ENCODE measurements at regions not wholly inside any gene's neighbourhood (a gene's known extent, or its start where the extent isn't known, plus 50 kb on each side); places are given as distances from the start of the nearest gene placed in this dataset.

GRCh38 chr14:80313806-80314205, 102.5 kb upstream of the DIO2 start:
- no peak for TF ChIP-seq CTCF (IDR thresholded peaks at IDR 0.05)
- ATAC-seq (no peak), DNase-seq (no peak)
- Histone ChIP-seq H3K27me3 (no peaks in the 10 kb centered on the region), H3K9me3 (peaks cover 0 to 4% (median 0%) of the 10 kb centered on the region in 11 donors), H3K4me1 (peaks cover 0 to 21% (median 5%) of the 10 kb centered on the region in 9 donors), H3K27ac (peak overlapping the region in 1 of 10 donors; percentile 56), H3K36me3 (no peaks in the 10 kb centered on the region), H3K4me3 (no peak overlapping the region)
- intact Hi-C loops (cut with DNase I) = loop anchor here in 2 of 10 donors (5.0 to 10.0 kb wide), 2 partner anchors 161 to 178 kb away; no protein-coding TSS in a partner anchor

- H3K27me3 ChIP-seq = no peaks in the 10 kb centered on the region
- H3K27ac ChIP-seq = peak overlapping the region in 5 of 10 donors; percentile 17 to 71 (median 34)
- H3K4me1 ChIP-seq = peaks cover 0 to 21% (median 5%) of the 10 kb centered on the region in 9 donors
- ATAC-seq = peak in 6 of 8 donors; percentile 52 to 77 (median 72)
- TF ChIP-seq CTCF (IDR thresholded peaks at IDR 0.05) = no peak
- no peaks in the 10 kb centered on the region for H3K36me3 ChIP-seq
- DNase-seq = peak in 1 of 2 donors; percentile 22
- intact Hi-C loops (cut with DNase I) = loop anchor here in 2 of 10 donors (5.0 to 10.0 kb wide), 2 partner anchors 164 to 181 kb away; no protein-coding TSS in a partner anchor
- H3K9me3 ChIP-seq = peaks cover 0 to 4% (median 0%) of the 10 kb centered on the region in 11 donors
- 40 to 56% methylated on average over 5 of the region's 5 CpGs for WGBS, 2 donors
- no peak overlapping the region for H3K4me3 ChIP-seq
Observed at GRCh38 chr14:80310938-80311750, 99.8 kb upstream of the DIO2 start.

- H3K4me3 ChIP-seq = no peak overlapping the region
- TF ChIP-seq CTCF (IDR thresholded peaks at IDR 0.05) = no peak
- 69 to 80% methylated on average over 6 of the region's 6 CpGs for WGBS, 2 donors
- DNase-seq (peak in 1 of 2 donors; percentile 30), ATAC-seq (peak; percentile 44 to 90 (median 80))
- no peaks in the 10 kb centered on the region for H3K36me3 ChIP-seq
- H3K4me1 ChIP-seq = no peaks in the 10 kb centered on the region
- H3K9me3 ChIP-seq = no peaks in the 10 kb centered on the region
- H3K27me3 ChIP-seq = no peaks in the 10 kb centered on the region
- H3K27ac ChIP-seq = peak overlapping the region in 5 of 10 donors; percentile 6 to 68 (median 46)
- intact Hi-C loops (cut with DNase I) = loop anchor here in 2 of 10 donors (10.0 kb wide), 3 partner anchors 89 to 301 kb away; partner anchors contain the start of gene DIO2 (in 1 of the 2)
Observed at GRCh38 chr14:80304125-80304766, 92.9 kb upstream of the DIO2 start.

- Histone ChIP-seq H3K27me3 (no peaks in the 10 kb centered on the region), H3K36me3 (no peaks in the 10 kb centered on the region), H3K4me1 (no peaks in the 10 kb centered on the region), H3K27ac (no peak overlapping the region), H3K9me3 (peaks cover 0 to 10% (median 0%) of the 10 kb centered on the region in 11 donors), H3K4me3 (no peak overlapping the region)
- ATAC-seq (no peak), DNase-seq (no peak)
- intact Hi-C loops (cut with DNase I) = loop anchor here in 2 of 10 donors (10.0 kb wide), 3 partner anchors 86 to 304 kb away; partner anchors contain the start of gene DIO2 (in 1 of the 2)
- 45% methylated on average over 2 of the region's 2 CpGs for WGBS, 2 donors
- TF ChIP-seq CTCF (IDR thresholded peaks at IDR 0.05) = no peak
Observed at GRCh38 chr14:80300351-80300750, 89.0 kb upstream of the DIO2 start.

Data from heart right ventricle (tissue), 16 donors.